ENCODE measurements at regions not wholly inside any gene's neighbourhood (a gene's known extent, or its start where the extent isn't known, plus 50 kb on each side); places are given as distances from the start of the nearest gene placed in this dataset.

DNA sequence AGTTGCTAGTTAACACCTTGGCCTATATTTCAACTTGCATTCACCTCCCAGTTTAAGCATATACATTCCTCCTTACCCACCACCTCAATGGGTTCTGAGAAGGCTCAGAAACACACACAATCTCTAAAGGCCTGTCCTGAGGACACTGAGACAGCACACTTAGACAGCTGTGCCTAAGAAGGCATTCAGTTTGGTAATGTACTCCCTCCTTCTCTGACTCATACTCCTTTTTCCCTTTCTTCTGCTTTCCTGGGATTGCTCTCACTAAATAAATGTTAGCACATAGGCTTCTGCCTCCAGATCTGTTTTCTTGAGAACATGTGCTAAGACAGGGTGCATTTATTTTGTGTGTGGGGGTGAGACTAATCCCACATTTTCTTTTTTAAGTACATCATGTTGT, 456.8 kb upstream of the CDH6 start:
- Histone ChIP-seq H3K4me3 (replicated peaks in 1 of 3; ENCODE audit: insufficient read depth in 1 of 3, low read depth in 1 of 3, low read length in 3 of 3) (no peak overlapping the region), H3K9ac (replicated peaks; ENCODE audit: extremely low read depth, insufficient read depth, low read length) (no peak overlapping the region), H3K9me3 (replicated peaks; ENCODE audit: control insufficient read depth, insufficient read depth, low read length) (peaks cover 4% of the 10 kb centered on the region), H3K27ac (ENCODE audit: insufficient read depth, low read depth, low read length) (no peak overlapping the region), H2AFZ (ENCODE audit: low read depth, low read length) (no peak overlapping the region), H3K4me1 (ENCODE audit: control insufficient read depth, extremely low read depth, insufficient read depth, low read length) (no peaks in the 10 kb centered on the region), H3K79me2 (ENCODE audit: control insufficient read depth, insufficient read depth, low read length) (no peaks in the 10 kb centered on the region), H3K4me2 (ENCODE audit: insufficient read depth, low read length) (no peak overlapping the region), H3K9me1 (replicated peaks; ENCODE audit: control insufficient read depth, extremely low read depth, insufficient read depth, low read length) (no peaks in the 10 kb centered on the region), H3K27me3 (ENCODE audit: control insufficient read depth in 2 of 2, insufficient read depth in 2 of 2, low read length in 2 of 2) (no peaks in the 10 kb centered on the region), H3K36me3 (ENCODE audit: control insufficient read depth in 2 of 2, extremely low read depth in 1 of 2, insufficient read depth in 2 of 2, low read length in 2 of 2) (no peaks in the 10 kb centered on the region), H4K20me1 (replicated peaks; ENCODE audit: control insufficient read depth, extremely low read depth, insufficient read depth, low read length) (no peaks in the 10 kb centered on the region)
- intact Hi-C loops (cut with micrococcal nuclease) (no loop called here), dilution Hi-C loops (cut with MboI; ENCODE audit: extremely low pct_ligation_motif_present, low sequenced_read_pairs) (no loop called here)
- TF ChIP-seq FOS (IDR thresholded peaks at IDR 0.05; ENCODE audit: borderline replicate concordance, insufficient read depth, low read length) (no peak), MYC (IDR thresholded peaks at IDR 0.05; ENCODE audit: low read depth, low read length) (no peak), GATA2 (IDR thresholded peaks at IDR 0.05; ENCODE audit: insufficient read depth, insufficient read length, low read depth, low read length) (no peak), EZH2 (IDR thresholded peaks at IDR 0.05; ENCODE audit: borderline replicate concordance, low read depth, low read length, severe bottlenecking) (no peak), POLR2AphosphoS5 (IDR thresholded peaks at IDR 0.05; ENCODE audit: insufficient read depth, low read depth, low read length) (no peak), POLR2A (IDR thresholded peaks at IDR 0.05; ENCODE audit: low read depth, low read length) (no peak), JUN (IDR thresholded peaks at IDR 0.05; ENCODE audit: borderline replicate concordance, insufficient read depth, insufficient read length, low read depth) (no peak)
- TF ChIP-seq, protein P1, sequence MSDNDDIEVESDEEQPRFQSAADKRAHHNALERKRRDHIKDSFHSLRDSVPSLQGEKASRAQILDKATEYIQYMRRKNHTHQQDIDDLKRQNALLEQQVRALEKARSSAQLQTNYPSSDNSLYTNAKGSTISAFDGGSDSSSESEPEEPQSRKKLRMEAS (IDR thresholded peaks at IDR 0.05; ENCODE audit: insufficient read depth, insufficient read length) = no peak
- TF ChIP-seq, protein P2, sequence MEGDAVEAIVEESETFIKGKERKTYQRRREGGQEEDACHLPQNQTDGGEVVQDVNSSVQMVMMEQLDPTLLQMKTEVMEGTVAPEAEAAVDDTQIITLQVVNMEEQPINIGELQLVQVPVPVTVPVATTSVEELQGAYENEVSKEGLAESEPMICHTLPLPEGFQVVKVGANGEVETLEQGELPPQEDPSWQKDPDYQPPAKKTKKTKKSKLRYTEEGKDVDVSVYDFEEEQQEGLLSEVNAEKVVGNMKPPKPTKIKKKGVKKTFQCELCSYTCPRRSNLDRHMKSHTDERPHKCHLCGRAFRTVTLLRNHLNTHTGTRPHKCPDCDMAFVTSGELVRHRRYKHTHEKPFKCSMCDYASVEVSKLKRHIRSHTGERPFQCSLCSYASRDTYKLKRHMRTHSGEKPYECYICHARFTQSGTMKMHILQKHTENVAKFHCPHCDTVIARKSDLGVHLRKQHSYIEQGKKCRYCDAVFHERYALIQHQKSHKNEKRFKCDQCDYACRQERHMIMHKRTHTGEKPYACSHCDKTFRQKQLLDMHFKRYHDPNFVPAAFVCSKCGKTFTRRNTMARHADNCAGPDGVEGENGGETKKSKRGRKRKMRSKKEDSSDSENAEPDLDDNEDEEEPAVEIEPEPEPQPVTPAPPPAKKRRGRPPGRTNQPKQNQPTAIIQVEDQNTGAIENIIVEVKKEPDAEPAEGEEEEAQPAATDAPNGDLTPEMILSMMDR (IDR thresholded peaks at IDR 0.05; ENCODE audit: extremely low read depth in 1 of 2, insufficient read depth in 1 of 2, low read depth in 1 of 2, low read length in 2 of 2) = no peak
- no TSS peak for BruUV-seq (replicated peaks)
- POLR2A ChIA-PET = no interaction called here
- DNase-seq (ENCODE audit: low read depth, low spot score) (no peak), FAIRE-seq (no peak)
- CTCF ChIA-PET = no interaction called here

Data from endothelial cell of umbilical vein (primary cell).